ENCODE measurements at regions not wholly inside any gene's neighbourhood (a gene's known extent, or its start where the extent isn't known, plus 50 kb on each side); places are given as distances from the start of the nearest gene placed in this dataset.
"Not testable (repeated sequence)": the region's sequence is repeated elsewhere in the genome, so short reads cannot be mapped to it uniquely, and the experiment has no call there.

GRCh38 chr5:105619725-105620124 lies 2051.0 kb downstream of the EFNA5 start:
- CTCF ChIA-PET, result no interaction called here
- TF ChIP-seq CTCF (IDR thresholded peaks at IDR 0.05; ENCODE audit: insufficient read depth, low read length, missing control alignments), result no peak
- no peak for DNase-seq (ENCODE audit: low read depth, low spot score)
- POLR2A ChIA-PET, result no interaction called here
- H3K4me3 ChIP-seq (ENCODE audit: low read depth, low read length), result no peak overlapping the region

GRCh38 chr5:105617436-105618215 lies 2053.1 kb downstream of the EFNA5 start:
- no peak for TF ChIP-seq CTCF (IDR thresholded peaks at IDR 0.05; ENCODE audit: insufficient read depth, low read length, missing control alignments)
- CTCF ChIA-PET, result no interaction called here
- no peak for DNase-seq (ENCODE audit: low read depth, low spot score)
- POLR2A ChIA-PET, result no interaction called here
- no peak overlapping the region for H3K4me3 ChIP-seq (ENCODE audit: low read depth, low read length)

- ChIA-PET POLR2A (no interaction called here), CTCF (no interaction called here)
- no peak for DNase-seq (ENCODE audit: low read depth, low spot score)
- TF ChIP-seq CTCF (IDR thresholded peaks at IDR 0.05; ENCODE audit: insufficient read depth, low read length, missing control alignments), result no peak
- no peak overlapping the region for H3K4me3 ChIP-seq (ENCODE audit: low read depth, low read length)
Observed at GRCh38 chr5:105616599-105616998, 2054.0 kb upstream of the NUDT12 start.

- POLR2A ChIA-PET; H3K4me3 ChIP-seq (ENCODE audit: low read depth, low read length); DNase-seq (ENCODE audit: low read depth, low spot score); CTCF ChIA-PET: not testable (repeated sequence)
Observed at GRCh38 chr5:105602406-105602805, 2039.8 kb upstream of the NUDT12 start.

- CTCF ChIA-PET, result no interaction called here
- POLR2A ChIA-PET, result no interaction called here
Observed at GRCh38 chr5:105593011-105593760, 2030.6 kb upstream of the NUDT12 start.

GRCh38 chr5:105587963-105588662 lies 2025.5 kb upstream of the NUDT12 start:
- TF ChIP-seq CTCF (IDR thresholded peaks at IDR 0.05; ENCODE audit: insufficient read depth, low read length, missing control alignments), result no peak
- ChIA-PET CTCF (no interaction called here), POLR2A (no interaction called here)
- DNase-seq (ENCODE audit: low read depth, low spot score), result no peak
- H3K4me3 ChIP-seq (ENCODE audit: low read depth, low read length), result no peak overlapping the region

More at GRCh38 chr5:105593011-105593760, 2030.6 kb upstream of the NUDT12 start:
- no peak for DNase-seq (ENCODE audit: low read depth, low spot score)
- no peak for TF ChIP-seq CTCF (IDR thresholded peaks at IDR 0.05; ENCODE audit: insufficient read depth, low read length, missing control alignments)
- H3K4me3 ChIP-seq (ENCODE audit: low read depth, low read length), result no peak overlapping the region
